ENCODE measurements at regions not wholly inside any gene's neighbourhood (a gene's known extent, or its start where the extent isn't known, plus 50 kb on each side); places are given as distances from the start of the nearest gene placed in this dataset.

- Histone ChIP-seq H3K27ac (peak overlapping the region; percentile 2), H3K27me3 (replicated peaks) (no peaks in the 10 kb centered on the region), H3K36me3 (replicated peaks) (no peaks in the 10 kb centered on the region), H3K4me3 (ENCODE audit: low read depth, low read length) (no peak overlapping the region)
- DNase-seq: no peak
- in situ Hi-C loops (cut with HindIII; ENCODE audit: low pct_ligation_motif_present, low sequenced_read_pairs): no loop called here
- TF ChIP-seq, protein P1, sequence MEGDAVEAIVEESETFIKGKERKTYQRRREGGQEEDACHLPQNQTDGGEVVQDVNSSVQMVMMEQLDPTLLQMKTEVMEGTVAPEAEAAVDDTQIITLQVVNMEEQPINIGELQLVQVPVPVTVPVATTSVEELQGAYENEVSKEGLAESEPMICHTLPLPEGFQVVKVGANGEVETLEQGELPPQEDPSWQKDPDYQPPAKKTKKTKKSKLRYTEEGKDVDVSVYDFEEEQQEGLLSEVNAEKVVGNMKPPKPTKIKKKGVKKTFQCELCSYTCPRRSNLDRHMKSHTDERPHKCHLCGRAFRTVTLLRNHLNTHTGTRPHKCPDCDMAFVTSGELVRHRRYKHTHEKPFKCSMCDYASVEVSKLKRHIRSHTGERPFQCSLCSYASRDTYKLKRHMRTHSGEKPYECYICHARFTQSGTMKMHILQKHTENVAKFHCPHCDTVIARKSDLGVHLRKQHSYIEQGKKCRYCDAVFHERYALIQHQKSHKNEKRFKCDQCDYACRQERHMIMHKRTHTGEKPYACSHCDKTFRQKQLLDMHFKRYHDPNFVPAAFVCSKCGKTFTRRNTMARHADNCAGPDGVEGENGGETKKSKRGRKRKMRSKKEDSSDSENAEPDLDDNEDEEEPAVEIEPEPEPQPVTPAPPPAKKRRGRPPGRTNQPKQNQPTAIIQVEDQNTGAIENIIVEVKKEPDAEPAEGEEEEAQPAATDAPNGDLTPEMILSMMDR (IDR thresholded peaks at IDR 0.05; ENCODE audit: low read depth, low read length, missing control alignments): no peak
These were observed 75.9 kb downstream of the BMP4 start for GRCh38 chr14:53880761-53881160.

DNA sequence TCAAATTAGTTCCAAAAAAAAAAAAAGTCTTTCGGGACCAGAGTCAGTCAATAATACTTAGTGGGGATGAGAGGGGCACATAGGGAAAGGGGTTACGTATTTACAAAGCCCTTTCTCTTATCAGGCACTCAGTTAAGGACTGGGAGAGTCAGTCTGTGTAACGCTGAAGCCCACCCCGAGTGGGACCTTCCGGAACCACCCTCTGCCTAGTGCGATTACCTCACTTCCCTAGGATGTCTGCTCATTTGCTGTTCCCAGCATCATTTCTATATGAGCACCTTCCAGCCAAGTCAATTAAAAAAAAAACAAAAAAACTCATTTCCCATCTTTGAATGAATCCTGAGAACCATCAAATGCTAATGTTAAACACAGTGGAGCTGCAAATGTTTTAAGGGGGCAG, 76.9 kb downstream of the BMP4 start:
- H3K27ac ChIP-seq: no peak overlapping the region
- H3K36me3 ChIP-seq (replicated peaks): no peaks in the 10 kb centered on the region
- H3K4me3 ChIP-seq (ENCODE audit: low read depth, low read length): no peak overlapping the region
- in situ Hi-C loops (cut with HindIII; ENCODE audit: low pct_ligation_motif_present, low sequenced_read_pairs): no loop called here
- H3K27me3 ChIP-seq (replicated peaks): no peaks in the 10 kb centered on the region
- no peak for DNase-seq
- TF ChIP-seq, protein P1 (IDR thresholded peaks at IDR 0.05; ENCODE audit: low read depth, low read length, missing control alignments): no peak

DNA sequence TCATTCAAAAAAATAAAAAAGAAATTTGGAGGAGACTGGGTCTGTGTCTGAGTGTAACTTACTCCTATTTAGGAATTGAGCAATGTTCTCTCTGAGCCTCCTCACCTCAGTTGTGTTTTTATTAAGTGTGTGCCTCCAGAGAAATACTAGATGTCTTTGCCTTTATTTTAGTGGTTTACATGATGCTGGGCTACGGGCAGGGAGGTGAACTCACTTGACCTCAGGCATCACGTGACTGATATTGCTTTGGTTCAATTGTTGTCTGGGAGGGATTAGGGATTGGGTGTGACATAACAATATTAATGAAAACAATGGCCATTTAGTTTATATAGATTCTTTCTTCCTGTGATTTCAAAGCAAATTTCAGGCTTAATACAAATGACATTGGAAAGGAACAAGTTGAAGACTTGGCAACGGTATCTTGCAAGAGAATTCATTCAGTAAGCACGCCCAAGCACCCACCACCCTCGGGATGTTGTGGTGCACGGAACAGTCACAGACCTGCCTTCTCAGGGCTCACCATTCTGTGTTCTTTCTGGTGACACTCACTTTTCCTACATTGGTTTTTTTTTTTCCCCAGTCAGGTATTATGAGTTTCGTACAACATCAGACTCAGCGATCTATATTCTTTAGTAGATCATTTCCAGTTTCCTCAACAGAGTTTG, 77.5 kb downstream of the BMP4 start:
- in situ Hi-C loops (cut with HindIII; ENCODE audit: low pct_ligation_motif_present, low sequenced_read_pairs): no loop called here

DNA sequence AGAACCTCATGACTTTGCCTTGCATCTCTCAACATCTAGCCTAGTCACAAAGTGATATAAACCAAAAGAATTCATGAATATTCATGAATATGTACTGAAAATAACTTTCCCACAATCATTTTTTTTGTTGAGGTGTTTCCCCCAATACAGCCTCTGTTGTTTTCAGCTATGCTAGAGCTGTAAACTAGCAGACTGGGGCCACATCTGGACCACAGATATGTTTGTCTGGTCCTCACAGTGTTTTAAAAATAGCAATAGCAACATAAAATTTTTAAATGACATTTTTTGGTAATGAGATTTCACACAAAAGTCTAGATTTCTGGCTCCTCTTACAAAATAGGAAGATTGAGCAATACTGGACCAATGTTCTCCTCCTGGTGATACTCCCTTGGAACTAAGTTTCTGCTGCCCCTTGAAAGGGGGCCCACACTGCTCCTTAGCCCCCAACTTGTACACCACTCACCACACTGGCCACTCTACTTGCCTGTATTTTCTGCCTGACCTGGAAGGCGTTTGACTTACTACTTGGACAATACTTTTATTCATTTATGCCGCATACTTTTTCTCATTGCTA, 81.2 kb downstream of the BMP4 start:
- TF ChIP-seq, protein P1 (IDR thresholded peaks at IDR 0.05; ENCODE audit: low read depth, low read length, missing control alignments): no peak
- H3K4me3 ChIP-seq (ENCODE audit: low read depth, low read length): no peak overlapping the region
- H3K27ac ChIP-seq: no peak overlapping the region
- no peak for DNase-seq
- H3K36me3 ChIP-seq (replicated peaks): no peaks in the 10 kb centered on the region
- no peaks in the 10 kb centered on the region for H3K27me3 ChIP-seq (replicated peaks)
- in situ Hi-C loops (cut with HindIII; ENCODE audit: low pct_ligation_motif_present, low sequenced_read_pairs): no loop called here

More for the DNA sequence above, 77.5 kb downstream of the BMP4 start:
- DNase-seq: no peak
- H3K4me3 ChIP-seq (ENCODE audit: low read depth, low read length): no peak overlapping the region
- no peaks in the 10 kb centered on the region for H3K27me3 ChIP-seq (replicated peaks)
- no peaks in the 10 kb centered on the region for H3K36me3 ChIP-seq (replicated peaks)
- H3K27ac ChIP-seq: no peak overlapping the region
- TF ChIP-seq, protein P1 (IDR thresholded peaks at IDR 0.05; ENCODE audit: low read depth, low read length, missing control alignments): no peak

DNA sequence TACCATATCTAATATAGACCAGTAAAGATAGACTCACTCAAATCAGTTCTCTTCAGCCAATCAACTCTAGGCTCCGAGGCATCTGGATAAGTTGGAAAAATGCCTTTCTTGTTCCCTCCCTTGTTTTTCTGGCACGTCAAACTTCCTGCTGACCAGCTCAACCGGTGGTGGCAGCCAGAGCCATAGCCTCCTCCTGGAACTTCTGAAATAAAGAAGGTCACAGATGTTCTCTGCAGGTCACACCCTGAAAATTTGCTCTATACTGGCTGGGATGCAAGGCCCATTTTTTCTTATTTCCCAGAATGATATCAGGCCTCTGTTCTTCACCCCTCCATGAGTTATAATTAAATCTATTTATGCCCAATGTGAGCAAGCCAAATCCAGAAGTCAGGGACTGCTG, 81.9 kb downstream of the BMP4 start:
- Histone ChIP-seq H3K4me3 (ENCODE audit: low read depth, low read length) (no peak overlapping the region), H3K27ac (no peak overlapping the region), H3K36me3 (replicated peaks) (no peaks in the 10 kb centered on the region), H3K27me3 (replicated peaks) (no peaks in the 10 kb centered on the region)
- in situ Hi-C loops (cut with HindIII; ENCODE audit: low pct_ligation_motif_present, low sequenced_read_pairs): no loop called here
- DNase-seq: no peak
- TF ChIP-seq, protein P1 (IDR thresholded peaks at IDR 0.05; ENCODE audit: low read depth, low read length, missing control alignments): no peak

- H3K27me3 ChIP-seq (replicated peaks): no peaks in the 10 kb centered on the region
- H3K4me3 ChIP-seq (ENCODE audit: low read depth, low read length): no peak overlapping the region
- TF ChIP-seq, protein P1 (IDR thresholded peaks at IDR 0.05; ENCODE audit: low read depth, low read length, missing control alignments): no peak
- H3K27ac ChIP-seq: no peak overlapping the region
- DNase-seq: no peak
- H3K36me3 ChIP-seq (replicated peaks): no peaks in the 10 kb centered on the region
- in situ Hi-C loops (cut with HindIII; ENCODE audit: low pct_ligation_motif_present, low sequenced_read_pairs): no loop called here
These were observed 83.9 kb downstream of the BMP4 start for GRCh38 chr14:53872681-53873089.
